ENCODE measurements at regions not wholly inside any gene's neighbourhood (a gene's known extent, or its start where the extent isn't known, plus 50 kb on each side); places are given as distances from the start of the nearest gene placed in this dataset.
"Not testable (repeated sequence)": the region's sequence is repeated elsewhere in the genome, so short reads cannot be mapped to it uniquely, and the experiment has no call there.

DNA sequence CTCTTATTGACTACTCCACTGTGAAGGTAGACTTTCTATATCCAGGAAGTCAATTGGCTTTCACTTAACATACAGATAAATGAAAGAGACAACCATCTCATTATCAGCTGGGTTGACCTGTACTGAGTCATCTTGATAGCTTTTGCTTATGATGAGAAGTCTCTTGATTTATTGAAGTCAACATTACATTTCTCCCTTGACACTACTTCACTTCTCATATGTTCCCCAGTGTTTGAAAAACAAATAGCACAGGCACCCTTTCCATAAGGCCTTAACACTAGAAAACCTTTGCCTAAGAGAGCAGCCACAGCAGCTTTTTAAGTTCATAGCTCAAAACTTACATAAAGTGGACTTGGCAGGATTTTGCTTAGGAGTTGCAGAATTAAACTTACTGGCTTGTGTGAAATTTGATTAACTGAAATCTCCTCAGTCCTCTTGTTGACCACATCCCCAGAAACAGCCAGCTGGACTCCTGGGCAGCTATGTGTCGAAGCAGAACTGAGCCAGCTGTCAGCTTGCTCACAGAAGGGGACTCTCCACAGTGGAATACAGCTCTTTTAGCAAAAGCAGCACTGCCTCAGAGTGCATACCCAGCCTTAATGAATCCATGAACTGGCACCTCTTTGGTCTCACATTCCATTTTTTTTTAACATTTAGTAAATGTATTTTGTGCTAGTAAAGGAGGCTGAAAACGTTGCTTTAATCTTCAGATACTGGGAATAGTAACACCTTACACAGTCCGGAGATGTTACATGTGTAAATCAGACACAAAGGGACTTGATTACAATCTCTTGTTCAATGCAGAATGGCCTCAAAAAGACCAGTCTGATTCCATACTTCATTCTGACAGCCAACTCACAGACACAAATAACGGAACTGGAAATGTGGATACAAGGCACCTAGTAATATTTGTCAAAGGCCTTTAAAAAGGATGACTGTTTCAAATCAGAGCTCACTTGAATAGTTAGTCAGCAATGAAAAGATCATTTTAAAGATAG lies 1532.7 kb downstream of the HACE1 start:
- DNase-seq (ENCODE audit: low spot score): no peak

DNA sequence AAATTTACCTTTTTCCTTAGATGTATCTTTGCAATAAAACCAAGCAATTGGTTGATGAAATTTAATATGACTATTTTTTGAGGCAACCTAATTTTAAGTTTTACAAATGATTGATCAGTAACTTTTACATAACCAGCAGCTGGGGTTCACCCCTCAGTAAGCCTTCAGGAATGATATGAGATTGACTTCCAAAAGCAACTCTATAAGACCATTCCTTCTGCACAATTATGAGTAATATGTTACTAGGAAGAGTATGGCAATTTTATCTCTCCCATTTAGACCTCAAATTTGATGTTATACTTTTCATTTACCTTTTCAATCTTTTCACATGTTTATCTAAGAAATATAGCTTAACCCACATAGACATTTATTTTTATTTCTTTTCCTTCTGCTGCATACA lies 1546.3 kb downstream of the HACE1 start:
- DNase-seq (ENCODE audit: low spot score): no peak

DNA sequence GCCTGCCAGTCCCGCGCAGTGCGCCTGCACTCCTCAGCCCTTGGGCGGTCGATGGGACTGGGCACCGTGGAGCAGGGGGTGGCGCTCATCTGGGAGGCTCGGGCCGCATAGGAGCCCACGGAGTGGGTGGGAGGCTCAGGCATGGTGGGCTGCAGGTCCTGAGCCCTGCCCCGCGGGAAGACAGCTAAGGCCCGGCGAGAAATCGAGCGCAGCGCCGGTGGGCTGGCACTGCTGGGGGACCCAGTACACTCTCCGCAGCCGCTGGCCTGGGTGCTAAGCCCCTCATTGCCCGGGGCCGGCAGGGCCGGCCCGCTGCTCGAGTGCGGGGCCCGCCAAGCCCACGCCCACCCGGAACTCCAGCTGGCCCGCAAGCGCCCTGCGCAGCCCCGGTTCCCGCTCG lies 1565.3 kb downstream of the HACE1 start:
- DNase-seq (ENCODE audit: low spot score): not testable (repeated sequence)

- DNase-seq (ENCODE audit: low spot score): no peak
Observed at GRCh38 chr6:103284835-103285234, 1574.9 kb downstream of the HACE1 start.

- no peak for DNase-seq (ENCODE audit: low spot score)
Observed at GRCh38 chr6:103280417-103280816, 1579.3 kb downstream of the HACE1 start.

DNA sequence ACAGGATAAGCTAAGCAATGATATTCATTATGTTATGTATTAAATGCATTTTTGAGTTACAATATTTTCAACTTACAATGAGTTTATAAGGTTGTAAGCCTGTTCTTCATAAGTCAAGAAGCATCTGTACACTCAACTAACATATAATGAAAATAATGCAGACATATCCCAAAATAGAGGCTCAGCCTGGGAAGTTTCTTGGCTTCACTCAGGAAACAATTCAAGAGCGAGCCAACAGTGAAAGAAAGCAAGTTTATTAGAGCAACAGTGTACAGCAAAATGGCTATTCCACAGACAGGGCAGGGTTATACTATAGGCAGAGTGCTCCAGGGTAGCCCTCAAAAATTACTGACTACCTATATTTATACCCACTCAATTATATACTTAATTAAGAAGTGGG lies 1581.8 kb downstream of the HACE1 start:
- DNase-seq (ENCODE audit: low spot score): no peak

DNA sequence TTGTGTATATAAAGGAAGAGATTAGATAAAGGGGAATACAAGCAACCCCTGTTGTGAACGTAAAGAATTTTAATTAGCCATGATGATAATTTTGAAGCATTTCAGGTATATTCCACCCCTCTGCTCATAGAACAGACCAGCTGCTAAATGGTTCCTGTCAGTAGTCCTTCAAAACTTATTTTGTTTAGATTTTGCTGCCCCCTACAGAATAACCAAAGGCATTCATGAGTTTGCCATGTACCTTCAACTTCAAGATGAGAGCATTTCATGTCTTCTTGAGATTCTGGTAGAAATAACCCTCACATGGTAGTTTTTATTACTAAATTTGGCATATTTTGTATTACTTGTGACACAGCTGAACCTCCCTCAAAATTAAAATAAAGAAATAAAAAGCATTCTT lies 1586.7 kb downstream of the HACE1 start:
- no peak for DNase-seq (ENCODE audit: low spot score)

- no peak for DNase-seq (ENCODE audit: low spot score)
Observed at GRCh38 chr6:103269581-103269980, 1590.1 kb downstream of the HACE1 start.

GRCh38 chr6:103268335-103268734 lies 1591.4 kb downstream of the HACE1 start:
- DNase-seq (ENCODE audit: low spot score): no peak

DNA sequence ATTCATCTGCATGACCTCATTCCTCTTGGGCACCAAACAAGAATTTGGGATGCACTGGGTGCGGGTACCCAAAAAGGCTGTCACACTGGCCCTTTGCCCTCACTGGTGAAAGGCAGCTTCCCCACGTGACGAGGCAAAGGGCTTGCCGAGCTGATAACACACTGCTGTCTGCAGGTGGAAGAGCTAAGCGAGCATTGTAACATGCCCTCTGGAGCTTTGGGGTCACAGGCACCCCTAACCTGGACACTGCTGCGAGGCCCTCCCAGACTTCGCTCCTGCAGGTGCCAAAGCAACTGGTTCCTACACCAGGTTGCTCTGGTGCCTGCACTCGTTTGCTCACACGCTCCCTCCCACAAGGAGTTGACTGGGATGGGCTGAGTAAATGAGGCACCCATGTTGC lies 1595.7 kb downstream of the HACE1 start:
- no peak for DNase-seq (ENCODE audit: low spot score)

DNA sequence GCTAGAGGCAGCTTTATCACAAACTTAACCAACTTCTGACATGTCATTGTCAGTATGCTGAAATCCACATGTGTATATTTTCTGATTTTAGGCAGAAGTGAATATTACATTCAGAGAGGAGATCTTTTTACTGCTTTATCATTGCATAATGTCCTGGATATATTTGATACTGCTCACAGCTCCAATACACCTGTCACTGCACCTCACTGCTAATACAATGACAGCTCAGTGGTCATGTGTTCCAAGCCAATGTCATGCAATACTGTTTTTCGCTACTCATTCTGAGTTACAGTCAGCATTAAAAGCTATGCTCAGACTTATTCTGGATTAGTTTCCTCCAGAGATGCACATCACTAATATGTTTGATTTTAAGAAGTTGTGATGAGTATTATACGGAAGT lies 1604.6 kb downstream of the HACE1 start:
- DNase-seq (ENCODE audit: low spot score): no peak

GRCh38 chr6:103236923-103237322 lies 1622.8 kb downstream of the HACE1 start:
- no peak for DNase-seq (ENCODE audit: low spot score)

DNA sequence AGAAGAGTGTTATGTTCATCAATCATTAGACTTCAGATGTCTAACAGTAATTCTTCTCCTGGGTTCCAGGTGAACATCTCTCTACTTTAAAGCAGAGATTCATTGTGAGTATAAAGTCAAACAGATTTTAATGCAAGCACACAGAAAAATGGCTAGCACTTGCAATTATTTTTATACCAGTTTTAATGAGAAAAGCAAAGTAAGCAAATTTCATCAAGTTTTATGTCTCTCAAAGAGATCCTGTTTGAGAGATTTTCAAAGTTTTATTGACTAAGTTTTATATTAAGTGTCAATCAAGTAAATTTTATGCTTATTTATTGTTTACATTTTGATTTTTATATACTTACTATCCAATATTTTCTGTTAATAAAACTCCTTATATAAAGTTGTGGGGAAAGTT lies 1628.5 kb downstream of the HACE1 start:
- no peak for DNase-seq (ENCODE audit: low spot score)

DNA sequence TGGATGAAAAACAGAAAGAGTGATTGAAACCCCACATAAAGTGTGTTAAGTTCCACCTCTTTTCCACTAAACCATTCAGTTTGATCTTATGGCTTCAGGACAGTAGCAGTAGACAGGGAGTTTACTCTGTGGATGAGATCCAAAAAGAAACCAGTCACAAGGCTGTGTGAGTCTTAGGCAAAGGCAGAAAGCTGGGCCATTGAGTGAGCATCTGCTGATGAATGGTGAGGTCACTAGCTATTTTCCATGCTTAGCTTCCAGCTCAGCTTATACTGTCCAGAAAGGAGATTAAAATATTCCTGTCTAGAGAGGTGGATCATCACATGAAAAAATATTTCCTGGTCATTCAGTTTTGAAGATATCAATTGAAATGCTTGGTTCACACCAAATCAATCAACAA lies 1643.9 kb downstream of the HACE1 start:
- no peak for DNase-seq (ENCODE audit: low spot score)

- no peak for DNase-seq (ENCODE audit: low spot score)
Observed at GRCh38 chr6:103210686-103211085, 1649.0 kb downstream of the HACE1 start.

GRCh38 chr6:103198386-103198785 lies 1661.3 kb downstream of the HACE1 start:
- DNase-seq (ENCODE audit: low spot score): no peak

DNA sequence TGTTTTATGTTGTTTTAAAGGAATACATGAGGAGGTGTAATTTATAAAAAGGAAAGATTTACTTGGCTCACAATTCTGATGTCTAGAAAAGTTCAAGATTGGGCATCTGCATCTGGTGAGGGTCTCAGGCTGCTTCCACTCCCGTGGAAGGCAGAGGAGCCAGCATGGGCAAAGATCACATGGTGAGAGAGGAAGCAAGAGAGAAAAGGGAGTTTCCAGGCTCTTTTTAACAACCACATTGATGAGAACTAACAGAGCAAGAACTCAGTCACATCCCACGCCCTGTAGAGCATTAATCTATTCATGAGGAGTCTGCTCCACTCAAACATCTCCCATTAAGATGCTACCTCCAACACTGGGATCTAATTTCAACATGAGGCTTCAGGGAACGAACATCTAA lies 1666.3 kb downstream of the HACE1 start:
- no peak for DNase-seq (ENCODE audit: low spot score)

GRCh38 chr6:103191391-103192093 lies 1668.2 kb downstream of the HACE1 start:
- DNase-seq (ENCODE audit: low spot score): no peak

GRCh38 chr6:103184776-103185175 lies 1674.9 kb downstream of the HACE1 start:
- no peak for DNase-seq (ENCODE audit: low spot score)

DNA sequence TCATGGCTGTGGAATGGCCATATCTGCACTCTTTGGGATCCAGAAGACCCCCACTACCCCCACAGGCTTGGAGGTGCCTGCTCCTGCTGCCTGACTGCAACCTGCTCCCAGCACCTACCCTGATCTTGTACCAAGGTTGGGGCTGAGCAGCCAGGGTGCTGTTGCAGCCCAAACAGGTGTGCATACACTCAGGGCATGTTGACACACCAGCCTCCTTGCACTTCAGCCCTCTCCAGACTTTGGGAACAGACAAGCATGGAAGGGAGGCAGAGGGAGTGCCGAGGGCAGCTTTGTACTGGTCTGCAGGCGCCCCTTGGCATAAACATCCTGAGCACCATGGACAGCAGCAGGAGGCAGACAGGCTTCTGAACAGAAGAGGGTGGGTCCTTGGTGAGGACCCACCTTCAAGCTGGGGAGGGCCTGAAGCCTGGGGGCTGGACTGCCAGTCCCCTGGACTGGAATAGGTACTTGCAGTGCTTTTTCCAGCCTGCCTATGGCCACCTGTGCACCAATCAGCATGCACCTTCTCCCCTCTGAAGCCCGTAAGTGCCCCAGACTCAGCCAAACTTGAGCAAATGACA lies 1675.8 kb downstream of the HACE1 start:
- no peak for DNase-seq (ENCODE audit: low spot score)

DNA sequence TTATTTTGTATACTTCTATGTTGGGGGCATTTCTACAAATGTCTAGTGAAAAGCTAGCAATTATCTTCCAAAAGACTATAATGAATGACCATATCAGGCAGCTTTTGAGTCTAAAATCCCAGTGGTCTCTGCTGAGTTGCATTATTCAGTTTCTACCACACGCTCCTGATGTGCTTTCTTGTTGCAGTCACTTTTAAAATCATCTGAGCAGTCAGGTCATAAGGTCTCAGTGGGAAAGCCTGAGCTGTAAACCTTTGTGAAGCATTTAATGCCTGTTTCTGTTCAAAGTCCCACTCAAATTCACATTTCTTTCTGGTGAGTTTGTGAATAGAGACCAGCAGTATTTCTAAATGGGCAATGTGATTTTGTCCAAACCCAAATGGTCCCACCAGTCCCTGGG lies 1681.5 kb downstream of the HACE1 start:
- DNase-seq (ENCODE audit: low spot score): no peak

DNA sequence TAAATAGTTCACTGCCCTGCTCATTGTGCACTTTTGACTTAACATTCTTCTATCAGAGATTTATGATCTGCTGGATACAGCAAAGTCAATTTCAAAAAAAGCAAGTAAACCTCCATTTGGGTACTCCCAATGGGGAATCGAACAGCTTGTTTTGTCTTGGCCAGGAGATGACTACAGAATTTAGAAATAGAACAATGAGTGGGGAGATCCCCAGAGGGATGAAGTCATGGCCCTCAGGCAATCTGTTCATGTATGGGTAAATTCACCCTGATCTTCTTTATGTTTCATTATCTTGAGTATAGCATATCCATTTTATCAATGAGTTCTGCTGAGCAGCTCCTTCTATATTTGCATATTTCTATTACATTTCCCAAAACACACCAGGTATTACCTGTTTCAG lies 1681.9 kb downstream of the HACE1 start:
- DNase-seq (ENCODE audit: low spot score): no peak

DNA sequence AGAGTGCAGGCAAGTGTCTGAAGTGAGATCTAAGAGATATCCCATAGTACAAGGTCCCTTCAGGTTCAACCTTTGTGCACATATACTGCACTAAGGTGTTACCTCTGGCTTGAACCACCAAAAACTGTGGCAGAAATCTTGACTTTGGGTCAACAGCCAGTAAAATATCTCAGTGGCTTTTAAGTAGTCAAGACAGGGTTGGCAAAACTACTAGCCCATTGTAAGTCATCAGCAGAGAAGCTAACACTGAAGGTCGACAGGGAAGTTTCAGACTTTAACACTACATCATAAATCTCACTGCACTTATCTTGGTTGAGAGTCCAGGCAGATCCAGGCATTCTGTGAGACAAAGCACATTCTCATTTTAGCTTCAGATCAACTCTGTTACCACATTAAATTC lies 1684.7 kb downstream of the HACE1 start:
- no peak for DNase-seq (ENCODE audit: low spot score)

Data from kidney capillary endothelial cell (primary cell).